ENCODE measurements at regions not wholly inside any gene's neighbourhood (a gene's known extent, or its start where the extent isn't known, plus 50 kb on each side); places are given as distances from the start of the nearest gene placed in this dataset.

- TF ChIP-seq POLR2AphosphoS5 (IDR thresholded peaks at IDR 0.05) (no peak), CTCF (IDR thresholded peaks at IDR 0.05) (no peak)
These were observed 417.6 kb upstream of the AUTS2 start for GRCh38 chr7:69180662-69181061.

All from gastroesophageal sphincter (tissue), 3 donors.